ENCODE measurements at regions not wholly inside any gene's neighbourhood (a gene's known extent, or its start where the extent isn't known, plus 50 kb on each side); places are given as distances from the start of the nearest gene placed in this dataset.

DNA sequence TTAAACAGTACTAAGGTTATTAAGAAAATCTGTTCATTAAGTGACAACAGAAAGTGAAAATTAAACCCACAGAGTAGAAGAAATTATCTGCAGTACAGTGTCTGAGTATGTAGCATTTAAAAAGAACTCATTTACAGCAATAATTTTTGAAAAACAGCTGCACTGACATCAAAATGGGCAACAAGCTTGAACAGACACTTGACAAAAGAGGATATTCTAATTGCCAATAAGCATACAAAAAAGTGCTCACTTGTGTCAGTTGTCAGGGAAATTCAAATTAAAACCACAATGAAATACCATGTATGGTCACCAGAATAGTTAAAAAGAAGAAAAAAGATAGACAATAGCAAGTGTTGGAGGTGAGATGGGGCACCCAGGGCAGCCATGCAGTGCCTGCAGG, 93.3 kb upstream of the LINC01488 start:
- no peak for DNase-seq (ENCODE audit: low spot score in 2 of 2)

DNA sequence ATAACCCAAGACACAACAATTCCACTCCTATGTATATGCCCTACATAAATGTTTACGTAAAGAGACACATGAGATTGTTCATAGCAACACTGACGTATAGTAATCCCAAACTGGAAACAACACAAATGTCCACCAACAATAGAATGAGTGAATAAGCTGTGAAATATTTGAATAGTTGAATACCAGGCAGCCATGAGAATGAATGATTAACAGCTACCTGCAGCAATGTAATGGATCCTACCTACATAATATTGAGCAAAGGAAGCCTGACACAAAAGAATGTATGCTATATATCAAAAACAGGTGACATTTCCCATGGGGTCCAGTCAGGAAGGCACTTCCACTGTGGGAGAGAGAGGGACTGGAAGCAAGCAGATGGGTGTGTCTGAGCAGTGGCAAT, 92.8 kb upstream of the LINC01488 start:
- H3K4me3 ChIP-seq: no peak overlapping the region
- TF ChIP-seq POLR2A (IDR thresholded peaks at IDR 0.05) (no peak), EP300 (IDR thresholded peaks at IDR 0.05) (no peak)
- TF ChIP-seq, protein P1, sequence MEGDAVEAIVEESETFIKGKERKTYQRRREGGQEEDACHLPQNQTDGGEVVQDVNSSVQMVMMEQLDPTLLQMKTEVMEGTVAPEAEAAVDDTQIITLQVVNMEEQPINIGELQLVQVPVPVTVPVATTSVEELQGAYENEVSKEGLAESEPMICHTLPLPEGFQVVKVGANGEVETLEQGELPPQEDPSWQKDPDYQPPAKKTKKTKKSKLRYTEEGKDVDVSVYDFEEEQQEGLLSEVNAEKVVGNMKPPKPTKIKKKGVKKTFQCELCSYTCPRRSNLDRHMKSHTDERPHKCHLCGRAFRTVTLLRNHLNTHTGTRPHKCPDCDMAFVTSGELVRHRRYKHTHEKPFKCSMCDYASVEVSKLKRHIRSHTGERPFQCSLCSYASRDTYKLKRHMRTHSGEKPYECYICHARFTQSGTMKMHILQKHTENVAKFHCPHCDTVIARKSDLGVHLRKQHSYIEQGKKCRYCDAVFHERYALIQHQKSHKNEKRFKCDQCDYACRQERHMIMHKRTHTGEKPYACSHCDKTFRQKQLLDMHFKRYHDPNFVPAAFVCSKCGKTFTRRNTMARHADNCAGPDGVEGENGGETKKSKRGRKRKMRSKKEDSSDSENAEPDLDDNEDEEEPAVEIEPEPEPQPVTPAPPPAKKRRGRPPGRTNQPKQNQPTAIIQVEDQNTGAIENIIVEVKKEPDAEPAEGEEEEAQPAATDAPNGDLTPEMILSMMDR (IDR thresholded peaks at IDR 0.05): no peak
- no peaks in the 10 kb centered on the region for H3K27me3 ChIP-seq
- WGBS, 2 donors: 34 to 66% methylated on average over 2 of the region's 2 CpGs
- H3K36me3 ChIP-seq: no peaks in the 10 kb centered on the region
- DNase-seq (ENCODE audit: low spot score in 2 of 2): no peak
- no peak overlapping the region for H3K27ac ChIP-seq
- H3K4me1 ChIP-seq: no peaks in the 10 kb centered on the region
- peaks cover 0 to 22% (median 0%) of the 10 kb centered on the region in 4 donors for H3K9me3 ChIP-seq

More for the DNA sequence above, 93.3 kb upstream of the LINC01488 start:
- TF ChIP-seq EP300 (IDR thresholded peaks at IDR 0.05) (no peak), POLR2A (IDR thresholded peaks at IDR 0.05) (no peak)
- TF ChIP-seq, protein P1 (IDR thresholded peaks at IDR 0.05): no peak
- H3K36me3 ChIP-seq: no peaks in the 10 kb centered on the region
- H3K4me1 ChIP-seq: no peaks in the 10 kb centered on the region
- H3K27ac ChIP-seq: no peak overlapping the region
- H3K27me3 ChIP-seq: no peaks in the 10 kb centered on the region
- H3K9me3 ChIP-seq: peaks cover 0 to 22% (median 0%) of the 10 kb centered on the region in 4 donors
- H3K4me3 ChIP-seq: no peak overlapping the region

DNA sequence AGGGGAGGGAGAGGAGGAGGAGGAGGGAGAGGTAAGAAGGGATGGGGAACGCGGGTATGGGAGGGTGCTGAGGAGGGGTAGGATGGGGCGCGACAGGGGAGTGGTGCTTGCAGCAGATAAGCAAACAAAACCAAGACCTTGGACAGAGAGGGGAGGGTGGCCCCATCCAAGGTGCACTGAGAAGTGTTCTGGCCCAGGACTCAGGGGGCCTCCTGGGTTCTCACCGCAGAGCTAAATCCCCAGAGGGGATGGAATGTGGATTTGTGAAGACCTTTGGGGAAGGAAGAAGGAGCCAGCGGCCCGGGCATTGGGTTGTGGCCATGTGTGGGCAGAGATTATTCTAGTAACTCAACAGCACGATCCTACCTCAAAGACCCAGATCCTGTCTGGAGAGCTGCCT, 90.9 kb upstream of the LINC01488 start:
- Histone ChIP-seq H3K27me3 (no peaks in the 10 kb centered on the region), H3K27ac (no peak overlapping the region), H3K4me3 (no peak overlapping the region), H3K36me3 (no peaks in the 10 kb centered on the region), H3K4me1 (peaks cover 0 to 6% (median 0%) of the 10 kb centered on the region in 4 donors), H3K9me3 (peaks cover 0 to 22% (median 0%) of the 10 kb centered on the region in 4 donors)
- DNase-seq (ENCODE audit: low spot score in 2 of 2): no peak
- WGBS, 2 donors: 68 to 82% methylated on average over 8 of the region's 8 CpGs
- TF ChIP-seq, protein P1 (IDR thresholded peaks at IDR 0.05): no peak
- TF ChIP-seq EP300 (IDR thresholded peaks at IDR 0.05) (no peak), POLR2A (IDR thresholded peaks at IDR 0.05) (no peak)

DNA sequence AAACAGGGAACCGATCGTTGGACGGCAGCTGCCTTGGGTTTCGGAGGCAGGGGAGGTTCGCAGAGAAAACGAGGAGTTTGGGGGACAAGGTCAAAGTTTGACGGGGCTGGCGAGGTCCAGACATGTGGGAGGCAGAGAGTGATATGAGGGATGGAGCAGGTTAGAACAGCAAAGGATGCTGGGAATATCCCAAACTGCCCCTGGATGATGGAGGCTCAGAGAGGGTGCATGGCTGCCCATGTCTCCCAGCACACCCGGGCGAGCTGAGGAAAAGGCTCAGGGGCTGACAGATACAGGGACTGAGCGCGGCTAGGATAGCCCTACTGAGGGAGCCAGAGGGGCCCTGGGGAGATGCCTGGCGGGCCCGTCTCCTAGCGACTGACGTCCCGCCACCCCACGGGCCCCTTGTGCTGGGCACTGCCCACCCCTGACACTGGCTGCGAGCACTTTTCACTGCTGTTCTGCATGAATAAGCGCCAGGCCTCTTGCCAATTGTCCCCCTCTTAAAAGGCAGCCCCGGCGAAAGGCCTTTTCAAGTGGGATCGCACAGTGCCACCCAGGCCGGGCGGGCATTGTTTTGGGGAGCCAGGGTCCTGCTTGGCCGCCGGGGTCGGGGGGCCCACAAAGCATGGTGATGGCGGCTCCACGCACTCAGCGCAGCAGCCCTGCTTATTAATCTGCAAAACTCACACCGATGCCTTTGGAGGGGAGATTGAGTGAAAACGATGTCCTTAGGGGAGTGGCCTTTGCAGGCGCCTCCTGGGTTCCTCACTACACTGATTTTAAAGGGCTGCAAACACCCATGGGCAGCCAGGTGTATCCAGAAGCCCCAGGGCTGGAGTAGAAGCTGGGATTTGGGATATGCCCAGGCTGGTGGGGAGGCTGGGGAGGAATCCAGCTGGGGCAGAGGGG, 90.0 kb upstream of the LINC01488 start:
- H3K4me1 ChIP-seq: peaks cover 0 to 7% (median 0%) of the 10 kb centered on the region in 4 donors
- WGBS, 2 donors: 73% methylated on average over 32 of the region's 34 CpGs
- TF ChIP-seq, protein P1 (IDR thresholded peaks at IDR 0.05): no peak
- TF ChIP-seq POLR2A (IDR thresholded peaks at IDR 0.05): no peak
- TF ChIP-seq EP300 (IDR thresholded peaks at IDR 0.05): no peak
- H3K4me3 ChIP-seq: no peak overlapping the region
- H3K36me3 ChIP-seq: no peaks in the 10 kb centered on the region
- H3K9me3 ChIP-seq: peaks cover 0 to 22% (median 0%) of the 10 kb centered on the region in 4 donors
- no peak for DNase-seq (ENCODE audit: low spot score in 2 of 2)
- H3K27ac ChIP-seq: no peak overlapping the region
- no peaks in the 10 kb centered on the region for H3K27me3 ChIP-seq

DNA sequence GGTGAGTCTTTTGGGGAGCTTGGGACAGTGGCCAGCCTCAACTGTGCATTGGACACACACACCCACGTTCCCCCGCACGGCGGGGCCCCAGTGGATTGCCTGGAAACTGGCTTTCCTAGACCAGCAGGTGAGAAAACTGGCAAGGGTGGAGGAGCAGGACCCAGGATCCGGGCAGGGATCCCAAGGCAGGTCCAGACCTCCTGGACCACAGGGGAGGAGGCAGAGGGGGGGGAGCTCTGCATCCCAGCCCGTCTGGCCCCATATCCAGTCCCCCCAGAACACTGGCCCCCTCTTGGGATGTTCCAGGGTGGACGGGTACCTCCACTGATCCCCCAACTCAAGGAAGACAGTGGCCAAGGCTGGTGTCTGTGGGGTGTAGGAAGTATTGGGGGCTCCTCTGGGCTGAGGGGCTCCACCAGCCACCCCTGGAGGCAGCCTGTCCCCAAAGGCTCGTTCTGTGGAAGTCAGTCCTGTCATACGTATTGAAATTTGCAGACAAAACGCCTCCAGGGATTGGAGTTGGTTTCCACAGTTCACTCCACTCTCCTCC, 89.3 kb upstream of the LINC01488 start:
- Histone ChIP-seq H3K4me1 (peaks cover 0 to 7% (median 0%) of the 10 kb centered on the region in 4 donors), H3K27me3 (no peaks in the 10 kb centered on the region), H3K36me3 (no peaks in the 10 kb centered on the region), H3K27ac (no peak overlapping the region), H3K4me3 (no peak overlapping the region), H3K9me3 (peaks cover 0 to 22% (median 0%) of the 10 kb centered on the region in 4 donors)
- no peak for TF ChIP-seq EP300 (IDR thresholded peaks at IDR 0.05)
- TF ChIP-seq, protein P1 (IDR thresholded peaks at IDR 0.05): no peak
- TF ChIP-seq POLR2A (IDR thresholded peaks at IDR 0.05): no peak
- DNase-seq (ENCODE audit: low spot score in 2 of 2): no peak
- 84 to 91% methylated on average over 5 to 10 of the region's 10 CpGs for WGBS, 2 donors
